Heart right ventricle (tissue), 16 donors: ENCODE measurements at regions not wholly inside any gene's neighbourhood (a gene's known extent, or its start where the extent isn't known, plus 50 kb on each side); places are given as distances from the start of the nearest gene placed in this dataset.
A peak's percentile ranks its signal among the peaks of the same experiment; 100 is the strongest.

ENCODE experiments used
- ATAC-seq, 8 donors: fragments of 200-7000 bp; cut with Tn5 transposase; one replicate each; pipeline ENCODE4 v1.9.1; 2020; ENCODE audit warnings: mild to moderate bottlenecking in 8 of 8, moderate library complexity in 8 of 8, moderate number of reproducible peaks in 1 of 8
- DNase-seq, 2 donors: peaks; one replicate each; pipeline ENCODE4 v3.0.0-alpha.2; 2020
- H3K27ac ChIP-seq, 10 donors: fragments of 200-600 bp; sonication (generic) in 2 of 10; one replicate each; pipeline versions ENCODE4 v1.5.0 to v1.8.0; 2020 to 2022; ENCODE audit warnings: mild to moderate bottlenecking in 3 of 10
- H3K27me3 ChIP-seq, 7 donors: fragments of 200-600 bp; one replicate each; pipeline ENCODE4 v1.8.0; 2021 to 2022; ENCODE audit warnings: mild to moderate bottlenecking in 2 of 7
- H3K36me3 ChIP-seq, 9 donors: fragments of 200-600 bp; sonication (generic) in 1 of 9; one replicate each; pipeline versions ENCODE4 v1.5.0 to v1.8.0; 2020 to 2022; ENCODE audit warnings: mild to moderate bottlenecking in 2 of 9
- H3K4me1 ChIP-seq, 9 donors: fragments of 200-600 bp; sonication (generic) in 1 of 9; one replicate each; pipeline versions ENCODE4 v1.5.0 to v1.8.0; 2020 to 2022; ENCODE audit warnings: mild to moderate bottlenecking in 4 of 9
- H3K4me3 ChIP-seq, 10 donors: fragments of 200-600 bp; sonication (generic) in 2 of 10; one replicate each; pipeline versions ENCODE4 v1.5.0 to v1.8.0; 2020 to 2022; ENCODE audit warnings: mild to moderate bottlenecking in 7 of 10, moderate library complexity in 2 of 10
- H3K9me3 ChIP-seq, 11 donors: fragments of 200-600 bp in 10 of 11; sonication (generic) in 2 of 11; one replicate each; pipeline versions ENCODE4 v1.5.0 to v1.8.0; 2013 to 2022; ENCODE audit warnings: mild to moderate bottlenecking in 2 of 11, control low read depth in 1 of 11, moderate library complexity in 1 of 11
- WGBS, 2 donors: extraction: QIAGEN DNeasy Blood & Tissue Kit; methylation state at CpG; one replicate each; pipeline ENCODE4 v1.1.7; 2013; ENCODE audit warnings: inconsistent platforms in 1 of 2; 5-methylcytosine and 5-hydroxymethylcytosine counted together
- intact Hi-C, 10 donors: fragments of 100-400 bp; cut with DNase I; formaldehyde crosslinking; loops; one replicate each; pipeline versions ENCODE4 v1.11.1 to v1.14.2; 2022
- TF ChIP-seq, protein P1 (sequence below), 9 donors: fragments of 200-600 bp; sonication (generic) in 2 of 9; IDR thresholded peaks; one replicate each; pipeline versions ENCODE4 v1.5.0 to v1.8.0; 2021 to 2022; ENCODE audit warnings: antibody characterized with exemption in 9 of 9, mild to moderate bottlenecking in 5 of 9, moderate library complexity in 1 of 9
- donor health status: Arrhythmogenic right ventricular cardiomyopathy.
- donor health status: ischemic (EF 13 %, LVEDD 7.1; RV severe dilation, severe dysfunction).
- donor health status: healthy with polysubstance abuse.
- donor health status: DM: no; HTN: yes; CAD: no.
- donor health status: DM: no; HTN: no; CAD: no.
- donor health status: ischemic (EF 25% LVEDD 6.9; RV normal size, moderate dysfunction).
- donor health status: ischemic (EF 25% LVEDD 5.7; RV mildly dilated, moderate dysfunction).
- donor health status: healthy.
- donor health status: DM: yes; HTN: yes; CAD: no.
- donor health status: Ischemic cardiomyopathy.
- donor health status: ischemic (EF 35%, LVEDD 5.7; RV mildly dilated, moderate dysfunction).
- donor health status: nonischemic (EF 11% LVEDD 7.7; RV severe dilation, severe dysfunction).
- donor health status: DM: yes; HTN: yes; CAD: no.
- donor health status: PGD.
- donor health status: ischemic (EF 29% LVEDD 5.4; RV normal size, mild dysfunction).
- donor health status: nonischemic (EF 23%, LVEDD 6.1; RV moderate dilation, normal function).

DNA sequence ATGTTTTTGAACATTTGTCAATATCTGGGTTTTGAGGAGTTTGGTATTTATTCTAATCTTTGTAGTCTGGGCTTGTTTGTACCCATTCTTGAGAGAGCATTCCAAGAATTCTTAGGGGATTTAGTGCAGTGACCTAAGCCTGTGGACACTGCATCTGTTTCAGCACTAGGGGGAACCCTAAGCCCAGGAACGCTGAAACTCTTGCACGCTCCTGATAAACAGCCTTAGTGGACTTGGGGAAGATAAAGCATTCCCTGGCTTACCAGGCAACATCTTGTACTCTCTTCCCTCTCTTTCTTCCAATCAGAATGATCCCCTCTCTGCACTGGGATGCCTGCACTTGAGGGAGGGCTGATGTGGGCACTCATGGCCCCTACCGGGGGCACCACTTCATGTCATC lies 654.9 kb upstream of the HTR2C start:
- WGBS, 2 donors, result 43 to 46% methylated on average over 3 of the region's 3 CpGs
- TF ChIP-seq, protein P1, sequence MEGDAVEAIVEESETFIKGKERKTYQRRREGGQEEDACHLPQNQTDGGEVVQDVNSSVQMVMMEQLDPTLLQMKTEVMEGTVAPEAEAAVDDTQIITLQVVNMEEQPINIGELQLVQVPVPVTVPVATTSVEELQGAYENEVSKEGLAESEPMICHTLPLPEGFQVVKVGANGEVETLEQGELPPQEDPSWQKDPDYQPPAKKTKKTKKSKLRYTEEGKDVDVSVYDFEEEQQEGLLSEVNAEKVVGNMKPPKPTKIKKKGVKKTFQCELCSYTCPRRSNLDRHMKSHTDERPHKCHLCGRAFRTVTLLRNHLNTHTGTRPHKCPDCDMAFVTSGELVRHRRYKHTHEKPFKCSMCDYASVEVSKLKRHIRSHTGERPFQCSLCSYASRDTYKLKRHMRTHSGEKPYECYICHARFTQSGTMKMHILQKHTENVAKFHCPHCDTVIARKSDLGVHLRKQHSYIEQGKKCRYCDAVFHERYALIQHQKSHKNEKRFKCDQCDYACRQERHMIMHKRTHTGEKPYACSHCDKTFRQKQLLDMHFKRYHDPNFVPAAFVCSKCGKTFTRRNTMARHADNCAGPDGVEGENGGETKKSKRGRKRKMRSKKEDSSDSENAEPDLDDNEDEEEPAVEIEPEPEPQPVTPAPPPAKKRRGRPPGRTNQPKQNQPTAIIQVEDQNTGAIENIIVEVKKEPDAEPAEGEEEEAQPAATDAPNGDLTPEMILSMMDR (IDR thresholded peaks at IDR 0.05), result peak in 5 of 9 donors; percentile 9 to 57 (median 19)
- ATAC-seq (no peak), DNase-seq (no peak)
- no peaks in the 10 kb centered on the region for H3K36me3 ChIP-seq
- H3K27me3 ChIP-seq, result peaks cover 0 to 9% (median 0%) of the 10 kb centered on the region in 7 donors
- no peak overlapping the region for H3K27ac ChIP-seq
- intact Hi-C loops, result no loop called here
- H3K4me3 ChIP-seq, result no peak overlapping the region
- no peaks in the 10 kb centered on the region for H3K4me1 ChIP-seq
- peaks cover 0 to 12% (median 0%) of the 10 kb centered on the region in 11 donors for H3K9me3 ChIP-seq

GRCh38 chrX:113920661-113921060 lies 663.2 kb upstream of the HTR2C start:
- ATAC-seq, result no peak
- H3K4me3 ChIP-seq, result no peak overlapping the region
- TF ChIP-seq, protein P1 (IDR thresholded peaks at IDR 0.05), result no peak
- peaks cover 0 to 9% (median 0%) of the 10 kb centered on the region in 7 donors for H3K27me3 ChIP-seq
- H3K9me3 ChIP-seq, result peaks cover 0 to 10% (median 0%) of the 10 kb centered on the region in 11 donors
- DNase-seq, result no peak
- H3K27ac ChIP-seq, result no peak overlapping the region
- 52 to 60% methylated on average over 4 of the region's 4 CpGs for whole genome bisulfite sequencing, 2 donors
- no peaks in the 10 kb centered on the region for H3K4me1 ChIP-seq
- H3K36me3 ChIP-seq, result no peaks in the 10 kb centered on the region
- intact Hi-C loops, result no loop called here

DNA sequence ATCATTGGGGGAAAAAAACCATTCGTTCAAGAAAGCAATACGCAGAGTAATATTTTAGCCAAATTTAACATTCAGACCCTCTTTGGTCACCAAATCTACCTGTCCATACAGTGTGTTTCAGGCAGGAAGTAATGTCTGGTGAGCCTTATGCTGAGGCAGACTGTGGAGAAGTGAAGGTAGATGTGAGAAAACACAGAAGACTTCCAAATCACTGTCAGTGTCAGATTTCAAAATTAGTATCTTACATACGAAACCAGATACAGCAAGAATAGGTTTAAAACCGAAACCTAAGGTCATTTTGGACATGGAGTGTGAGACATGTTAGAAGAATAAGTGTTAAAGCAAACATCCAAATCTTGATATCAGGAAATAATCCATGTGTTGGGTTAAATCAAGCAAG lies 664.5 kb upstream of the HTR2C start:
- DNase-seq (no peak), ATAC-seq (no peak)
- H3K4me3 ChIP-seq, result no peak overlapping the region
- peaks cover 0 to 9% (median 0%) of the 10 kb centered on the region in 7 donors for H3K27me3 ChIP-seq
- H3K9me3 ChIP-seq, result no peaks in the 10 kb centered on the region
- TF ChIP-seq, protein P1 (IDR thresholded peaks at IDR 0.05), result no peak
- H3K27ac ChIP-seq, result no peak overlapping the region
- intact Hi-C loops, result no loop called here
- H3K4me1 ChIP-seq, result no peaks in the 10 kb centered on the region
- no peaks in the 10 kb centered on the region for H3K36me3 ChIP-seq
- WGBS, 2 donors, result 78 to 79% methylated on average over 4 of the region's 4 CpGs

- no peak for ATAC-seq
- H3K27ac ChIP-seq, result no peak overlapping the region
- intact Hi-C loops, result no loop called here
Observed at GRCh38 chrX:113906168-113906567, 677.7 kb upstream of the HTR2C start.

More at GRCh38 chrX:113906168-113906567, 677.7 kb upstream of the HTR2C start:
- Histone ChIP-seq H3K9me3 (no peaks in the 10 kb centered on the region), H3K27me3 (peaks cover 0 to 33% (median 0%) of the 10 kb centered on the region in 7 donors), H3K4me3 (no peak overlapping the region), H3K4me1 (no peaks in the 10 kb centered on the region), H3K36me3 (no peaks in the 10 kb centered on the region)
- TF ChIP-seq, protein P1 (IDR thresholded peaks at IDR 0.05), result no peak
- no peak for DNase-seq
